HepG2 (cell line): ENCODE measurements at regions not wholly inside any gene's neighbourhood (a gene's known extent, or its start where the extent isn't known, plus 50 kb on each side); places are given as distances from the start of the nearest gene placed in this dataset.

ENCODE experiments used
- ATAC-seq: fragments of 200-7000 bp; cut with Tn5 transposase; 3 replicates; pipeline ENCODE4 v1.9.1; 2020; ENCODE audit warnings: mild to moderate bottlenecking, moderate library complexity
- BruUV-seq: library from RNA; stranded (reverse); fragments of 400-500 nt; replicated peaks from 2 replicates; lab custom pipeline; 2021; lab: Mats Ljungman, UMichigan
- CTCF ChIA-PET: fragments of 300-600 bp; formaldehyde crosslinking; extraction: SDS; loops from one replicate; lab custom pipeline; 2021; ENCODE audit warnings: low total read pairs, inconsistent platforms, low intra/inter-chr PET ratio; lab: Yijun Ruan, JAX
- POLR2A ChIA-PET: fragments of 350-600 bp; sonication (Branson Sonifier 250); formaldehyde crosslinking; loops from one replicate; lab custom pipeline; 2020; ENCODE audit warnings: antibody characterized with exemption, inconsistent platforms; lab: Yijun Ruan, JAX
- DNase-seq: peaks from one replicate; pipeline ENCODE4 v3.0.0-alpha.2; 2015; ENCODE audit warnings: low spot score
- FAIRE-seq: peaks from 3 replicates; lab custom pipeline; 2011; peaks lifted over from hg19 to GRCh38; lab: Jason Lieb, UNC
- H2AFZ ChIP-seq: one replicate; pipeline ENCODE4 v1.6.1; 2011; ENCODE audit warnings: low read length, inconsistent platforms
- H3K27ac ChIP-seq: fragments of 300-600 bp; 3 replicates; pipeline ENCODE4 v1.8.0; 2011; ENCODE audit warnings: mixed run types, mild to moderate bottlenecking, mixed read lengths, low read length, inconsistent platforms; ENCODE audit not compliant: insufficient read depth; ENCODE audit errors: extremely low read length
- H3K27me3 ChIP-seq, 2 experiments: fragments of 200-600 bp in 1 of 2; 2 replicates in 1 of 2; 3 replicates in 1 of 2; pipeline versions ENCODE4 v1.6.0 to v1.8.0; 2011; ENCODE audit warnings: low read length in 2 of 2, mild to moderate bottlenecking in 2 of 2, moderate library complexity in 2 of 2, inconsistent platforms in 1 of 2; ENCODE audit not compliant: insufficient read depth in 2 of 2, control insufficient read depth in 1 of 2
- H3K36me3 ChIP-seq, 2 experiments: fragments of 200-600 bp in 1 of 2; replicated peaks in 1 of 2; 2 replicates in 1 of 2; 3 replicates in 1 of 2; pipeline versions ENCODE4 v1.5.1 to v1.8.0; 2011; ENCODE audit warnings: low read length in 2 of 2, inconsistent platforms in 1 of 2; ENCODE audit not compliant: insufficient read depth in 2 of 2, control insufficient read depth in 1 of 2
- H3K4me1 ChIP-seq: 2 replicates; pipeline ENCODE4 v1.5.1; 2012; ENCODE audit warnings: low read length, inconsistent platforms; ENCODE audit not compliant: insufficient read depth
- H3K4me2 ChIP-seq: 2 replicates; pipeline ENCODE4 v1.6.0; 2011; ENCODE audit warnings: low read depth, low read length, inconsistent platforms
- H3K4me3 ChIP-seq, 3 experiments: fragments of 200-600 bp in 1 of 3; sonication (generic), shearing (Covaris generic) in 1 of 3; replicated peaks in 1 of 3; 2 replicates each; pipeline ENCODE4 v1.5.1; 2011 to 2016; ENCODE audit warnings: low read length in 3 of 3, inconsistent platforms in 2 of 3, low read depth in 2 of 3, mild to moderate bottlenecking in 2 of 3, control low read depth in 1 of 3, mixed read lengths in 1 of 3; ENCODE audit not compliant: insufficient read depth in 1 of 3
- H3K79me2 ChIP-seq: one replicate; pipeline ENCODE4 v1.6.1; 2011; ENCODE audit warnings: low read length, inconsistent platforms; ENCODE audit not compliant: insufficient read depth
- H3K9ac ChIP-seq: 2 replicates; pipeline ENCODE4 v1.6.0; 2011; ENCODE audit warnings: mild to moderate bottlenecking, low read depth, low read length, inconsistent platforms; ENCODE audit not compliant: insufficient read depth
- H3K9me3 ChIP-seq: 2 replicates; pipeline ENCODE4 v1.5.1; 2012; ENCODE audit warnings: mild to moderate bottlenecking, low read length
- H4K20me1 ChIP-seq: 2 replicates; pipeline ENCODE4 v1.6.0; 2011; ENCODE audit warnings: inconsistent platforms, mild to moderate bottlenecking, low read length, moderate library complexity; ENCODE audit not compliant: insufficient read depth
- CENPT ChIP-seq: sonication (generic); formaldehyde crosslinking; IDR thresholded peaks from 2 replicates; pipeline ENCODE4 v1.8.0; 2022; ENCODE audit warnings: low read depth, mild to moderate bottlenecking, moderate library complexity, missing genetic modification reagents
- FOSL2 ChIP-seq: sonication (generic); formaldehyde crosslinking; IDR thresholded peaks from 2 replicates; pipeline ENCODE4 v1.4.0; 2020; ENCODE audit warnings: missing genetic modification reagents
- HDAC2 ChIP-seq: sonication (generic); formaldehyde crosslinking; IDR thresholded peaks from 2 replicates; pipeline ENCODE4 v1.4.0; 2020; ENCODE audit warnings: missing genetic modification reagents
- KDM5A ChIP-seq: fragments of 200-600 bp; sonication (generic); IDR thresholded peaks from 2 replicates; pipeline ENCODE4 v1.7.0; 2018; ENCODE audit warnings: antibody characterized with exemption, mild to moderate bottlenecking, low read length, borderline replicate concordance
- KMT2B ChIP-seq: IDR thresholded peaks from 2 replicates; pipeline ENCODE4 v1.6.1; 2016; ENCODE audit warnings: missing genetic modification reagents, missing compliant biosample characterization
- MAFK ChIP-seq, 2 experiments: IDR thresholded peaks in 1 of 2; conservative IDR thresholded peaks in 1 of 2; 2 replicates each; pipeline ENCODE4 v1.6.1; 2011; ENCODE audit warnings: improper control_type of control experiment in 2 of 2, low read length in 2 of 2
- POLR2G ChIP-seq: fragments of 200-400 bp; formaldehyde crosslinking; IDR thresholded peaks from 2 replicates; pipeline ENCODE4 v1.6.1; 2018; ENCODE audit warnings: mild to moderate bottlenecking, low read depth, low read length, moderate library complexity
- RBM22 ChIP-seq: fragments of 200-400 bp; formaldehyde crosslinking; optimal IDR thresholded peaks from 2 replicates; pipeline ENCODE3; 2017; ENCODE audit warnings: mild to moderate bottlenecking, low read length, moderate library complexity
- RCOR2 ChIP-seq: IDR thresholded peaks from 2 replicates; pipeline ENCODE4 v1.6.1; 2016; ENCODE audit warnings: missing biosample characterization, missing genetic modification reagents
- SKI ChIP-seq: fragments of 450-650 bp; IDR thresholded peaks from one replicate; pipeline ENCODE4 v1.6.1; 2018; ENCODE audit warnings: mild to moderate bottlenecking; ENCODE audit not compliant: partially characterized antibody
- TBP ChIP-seq: sonication (generic); formaldehyde crosslinking; IDR thresholded peaks from 2 replicates; pipeline ENCODE4 v1.5.0; 2020; ENCODE audit warnings: missing genetic modification reagents
- TBX3 ChIP-seq: fragments of 450-650 bp; IDR thresholded peaks from 2 replicates; pipeline ENCODE4 v1.6.1; 2017; ENCODE audit warnings: antibody characterized with exemption, mild to moderate bottlenecking, inconsistent platforms, borderline replicate concordance
- ZNF337 ChIP-seq: sonication (generic); formaldehyde crosslinking; IDR thresholded peaks from 2 replicates; pipeline ENCODE4 v1.5.1; 2020; ENCODE audit warnings: missing genetic modification reagents, low read depth, mild to moderate bottlenecking, borderline replicate concordance
- ZNF569 ChIP-seq: sonication (generic); formaldehyde crosslinking; IDR thresholded peaks from 2 replicates; pipeline ENCODE4 v1.5.0; 2020; ENCODE audit warnings: mild to moderate bottlenecking, missing genetic modification reagents, moderate library complexity, borderline replicate concordance
- ZNF609 ChIP-seq: sonication (generic); formaldehyde crosslinking; IDR thresholded peaks from 2 replicates; pipeline ENCODE4 v1.4.0; 2020; ENCODE audit warnings: mild to moderate bottlenecking, missing genetic modification reagents, borderline replicate concordance
- WGBS: methylation state at CpG from one replicate; pipeline ENCODE4 v1.1.6; 2017; ENCODE audit warnings: low lambda C conversion rate; 5-methylcytosine and 5-hydroxymethylcytosine counted together
- in situ Hi-C: cut with HindIII; loops from 2 replicates; pipeline ENCODE4 v1.10.0; 2017; ENCODE audit warnings: low pct_unique_long_range_greater_than_20kb; ENCODE audit not compliant: extremely low pct_ligation_motif_present
- intact Hi-C: fragments of 100-400 bp; cut with micrococcal nuclease; formaldehyde crosslinking; loops from one replicate; pipeline ENCODE4 v1.10.0; 2022; ENCODE audit not compliant: unreplicated experiment

- POLR2A ChIA-PET: no interaction called here
- no peaks in the 10 kb centered on the region for H3K9me3 ChIP-seq
- H3K27me3 ChIP-seq: peaks cover 0 to 8% of the 10 kb centered on the region in 2 experiments; a peak in 2 of 5 replicates
- TF ChIP-seq MAFK (conservative IDR thresholded peaks at IDR 0.05 in 1 of 2, IDR thresholded peaks at IDR 0.05 in 1 of 2; ENCODE audit: low read length in 2 of 2) (no peak), FOSL2 (no peak), KDM5A (no peak), ZNF337 (CRISPR knock-in tag) (no peak), CENPT (no peak), ZNF609 (no peak), TBX3 (no peak), TBP (CRISPR knock-in tag) (no peak), ZNF569 (CRISPR knock-in tag) (no peak), RBM22 (no peak), RCOR2 (no peak), HDAC2 (no peak), SKI (no peak), POLR2G (no peak), KMT2B (no peak)
- no peak overlapping the region for H3K9ac ChIP-seq
- no peaks in the 10 kb centered on the region for H3K4me1 ChIP-seq
- no peak overlapping the region for H3K4me3 ChIP-seq
- H3K36me3 ChIP-seq: no peaks in the 10 kb centered on the region
- ATAC-seq (no peak), DNase-seq (no peak), FAIRE-seq (no peak)
- no peak overlapping the region for H3K4me2 ChIP-seq
- CTCF ChIA-PET: no interaction called here
- 0% methylated on average over 1 of the region's 5 CpGs for WGBS
- no peaks in the 10 kb centered on the region for H4K20me1 ChIP-seq
- no peak overlapping the region for H3K27ac ChIP-seq
- H2AFZ ChIP-seq: no peak overlapping the region
- in situ Hi-C loops (no loop called here), intact Hi-C loops (no loop called here)
- no TSS peak for BruUV-seq
- H3K79me2 ChIP-seq: no peaks in the 10 kb centered on the region
Observed at GRCh38 chr5:3347741-3348140, 247.9 kb upstream of the IRX1 start.
